Mononuclear cell (primary cell): ENCODE measurements at regions not wholly inside any gene's neighbourhood (a gene's known extent, or its start where the extent isn't known, plus 50 kb on each side); places are given as distances from the start of the nearest gene placed in this dataset.

ENCODE experiments used
- H3K27me3 ChIP-seq: 2 replicates; pipeline ENCODE4 v1.6.0; 2011; ENCODE audit warnings: low read length, control low read depth; ENCODE audit not compliant: insufficient read depth
- H3K4me1 ChIP-seq: 2 replicates; pipeline ENCODE4 v1.5.1; 2011; ENCODE audit warnings: mild to moderate bottlenecking, low read length, control low read depth; ENCODE audit not compliant: insufficient read depth
- H3K4me3 ChIP-seq: 2 replicates; pipeline ENCODE4 v1.5.1; 2011; ENCODE audit warnings: mild to moderate bottlenecking, low read length, moderate library complexity
- H3K9me3 ChIP-seq: 2 replicates; pipeline ENCODE4 v1.5.1; 2011; ENCODE audit warnings: low read depth, mild to moderate bottlenecking, control low read depth, low read length

DNA sequence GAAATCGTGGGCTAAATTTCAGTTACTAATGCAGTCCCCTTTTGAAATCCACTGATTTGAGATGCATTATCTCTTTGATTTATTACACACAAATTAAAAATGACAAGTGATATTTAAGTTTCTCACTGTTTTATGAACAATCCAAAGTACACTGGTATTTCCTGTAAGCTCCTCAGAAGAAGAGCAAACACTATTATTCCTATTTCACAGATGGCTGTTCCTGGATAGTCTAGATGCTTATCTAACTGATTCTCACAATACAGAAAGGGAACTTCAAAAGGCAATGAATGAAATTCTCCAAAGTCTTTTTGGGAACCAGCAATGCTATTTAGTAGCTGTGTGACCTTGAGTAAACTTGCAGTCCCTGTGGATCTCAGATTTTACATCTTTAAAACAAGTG lies 404.7 kb upstream of the DAB2 start:
- Histone ChIP-seq H3K4me3 (no peak overlapping the region), H3K9me3 (no peaks in the 10 kb centered on the region), H3K4me1 (no peaks in the 10 kb centered on the region), H3K27me3 (no peaks in the 10 kb centered on the region)

DNA sequence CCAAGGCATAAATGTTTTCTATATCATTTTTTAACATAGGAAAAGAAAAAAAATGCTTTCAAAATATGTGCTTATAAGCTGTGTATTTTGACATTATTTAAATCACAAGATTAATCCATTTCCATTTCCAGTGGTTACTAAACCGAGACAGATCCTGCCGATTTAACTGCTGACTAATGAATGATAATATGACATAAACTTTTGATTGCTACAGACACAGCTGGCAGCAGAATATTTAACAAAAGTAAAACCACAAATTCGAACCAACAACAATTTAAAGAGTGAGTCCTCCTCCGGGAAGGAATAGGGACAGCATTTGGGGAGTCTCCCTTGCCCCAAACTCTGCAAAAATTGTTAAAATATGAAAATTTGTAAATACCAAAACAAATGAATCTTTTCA lies 401.3 kb upstream of the DAB2 start:
- Histone ChIP-seq H3K27me3 (no peaks in the 10 kb centered on the region), H3K4me1 (no peaks in the 10 kb centered on the region), H3K9me3 (no peaks in the 10 kb centered on the region), H3K4me3 (no peak overlapping the region)

DNA sequence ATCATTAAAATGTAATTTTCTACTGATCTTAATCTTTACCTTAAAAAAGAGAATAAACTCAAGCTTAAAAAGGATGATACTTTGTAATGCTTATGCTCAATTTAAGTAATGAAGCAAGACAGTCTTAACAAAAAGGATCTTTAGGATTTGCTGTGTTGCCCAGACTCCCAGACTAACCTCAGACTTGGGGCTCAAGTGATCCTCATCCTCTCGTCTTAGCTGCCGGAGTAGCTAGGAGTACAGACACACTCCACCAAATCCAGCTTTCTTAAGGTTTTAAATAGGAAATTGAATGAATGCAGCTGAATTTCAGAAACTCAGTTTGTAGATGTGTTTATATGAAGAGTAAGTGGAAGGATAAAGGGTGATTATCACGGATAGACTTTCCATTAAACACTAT lies 400.5 kb upstream of the DAB2 start:
- no peak overlapping the region for H3K4me3 ChIP-seq
- no peaks in the 10 kb centered on the region for H3K9me3 ChIP-seq
- H3K27me3 ChIP-seq: no peaks in the 10 kb centered on the region
- no peaks in the 10 kb centered on the region for H3K4me1 ChIP-seq

DNA sequence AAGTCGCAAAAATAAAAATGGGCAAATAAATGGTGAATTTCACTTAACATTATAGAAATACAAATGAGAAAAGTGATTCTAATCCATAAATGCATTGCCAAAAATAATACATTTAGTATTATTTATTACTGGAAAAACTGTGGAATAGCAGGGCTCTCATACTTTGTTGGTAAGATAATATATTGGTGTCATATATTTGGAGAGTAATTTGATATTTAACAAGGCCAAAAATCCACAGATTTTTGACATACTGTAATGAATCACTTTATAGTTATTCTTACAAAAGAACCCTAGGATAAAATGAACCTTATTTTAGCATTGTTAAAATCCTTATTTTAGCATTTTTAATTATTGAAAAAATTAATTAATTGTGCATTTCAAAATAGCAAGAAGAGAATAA lies 397.2 kb upstream of the DAB2 start:
- no peak overlapping the region for H3K4me3 ChIP-seq
- no peaks in the 10 kb centered on the region for H3K9me3 ChIP-seq
- no peaks in the 10 kb centered on the region for H3K27me3 ChIP-seq
- no peaks in the 10 kb centered on the region for H3K4me1 ChIP-seq

DNA sequence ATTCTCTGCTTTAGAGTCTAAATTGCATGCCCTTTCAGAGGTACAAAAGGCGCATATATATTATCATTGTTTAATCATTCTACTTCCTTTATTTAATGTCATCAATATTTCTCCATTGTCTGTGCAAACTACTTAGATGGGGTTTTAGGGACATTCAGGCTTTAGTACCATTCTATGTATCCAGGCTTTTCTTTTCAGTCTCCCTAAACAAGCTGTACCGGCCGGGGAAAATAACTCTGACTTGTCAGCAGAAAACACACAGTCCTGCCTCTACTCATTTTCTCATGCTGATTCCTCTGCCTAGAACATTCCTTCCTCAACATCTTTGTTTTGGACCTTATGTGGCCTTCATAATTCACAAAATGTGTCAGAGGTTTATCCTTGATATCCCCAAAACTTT lies 392.1 kb upstream of the DAB2 start:
- H3K4me3 ChIP-seq: no peak overlapping the region
- no peaks in the 10 kb centered on the region for H3K9me3 ChIP-seq
- H3K27me3 ChIP-seq: no peaks in the 10 kb centered on the region
- no peaks in the 10 kb centered on the region for H3K4me1 ChIP-seq

DNA sequence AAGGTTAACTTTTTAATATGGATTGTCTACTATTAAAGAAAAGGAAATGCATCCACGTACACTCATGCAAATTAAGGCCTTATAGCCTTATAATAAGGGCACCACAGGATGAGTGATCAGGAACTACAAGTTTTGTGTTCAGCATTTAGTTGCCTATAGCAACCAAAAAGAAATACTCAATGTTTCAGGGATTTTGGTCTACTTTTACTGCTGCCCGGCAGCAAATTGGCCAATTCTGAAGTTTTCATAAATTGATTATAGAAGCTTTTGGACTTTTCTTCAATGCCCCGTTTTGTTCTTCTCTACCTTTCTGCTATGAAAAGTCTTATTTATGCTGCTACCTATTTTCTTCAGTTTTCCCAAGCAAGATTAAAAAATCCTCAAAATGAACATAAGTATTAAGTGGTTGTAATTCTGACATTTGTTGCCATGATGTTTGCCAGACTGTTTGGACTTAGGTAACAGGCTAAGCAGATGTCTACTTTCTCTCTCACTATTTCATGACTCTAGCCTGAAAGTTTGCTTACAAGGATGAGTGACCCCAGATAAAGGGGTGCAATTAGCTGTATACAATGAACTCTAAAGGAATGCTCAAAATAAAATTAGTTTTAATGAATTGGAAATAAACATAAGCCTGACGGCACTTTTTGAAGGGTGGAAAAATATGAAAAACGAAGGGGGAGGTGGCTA lies 391.5 kb upstream of the DAB2 start:
- Histone ChIP-seq H3K4me3 (no peak overlapping the region), H3K9me3 (no peaks in the 10 kb centered on the region), H3K4me1 (no peaks in the 10 kb centered on the region), H3K27me3 (no peaks in the 10 kb centered on the region)

DNA sequence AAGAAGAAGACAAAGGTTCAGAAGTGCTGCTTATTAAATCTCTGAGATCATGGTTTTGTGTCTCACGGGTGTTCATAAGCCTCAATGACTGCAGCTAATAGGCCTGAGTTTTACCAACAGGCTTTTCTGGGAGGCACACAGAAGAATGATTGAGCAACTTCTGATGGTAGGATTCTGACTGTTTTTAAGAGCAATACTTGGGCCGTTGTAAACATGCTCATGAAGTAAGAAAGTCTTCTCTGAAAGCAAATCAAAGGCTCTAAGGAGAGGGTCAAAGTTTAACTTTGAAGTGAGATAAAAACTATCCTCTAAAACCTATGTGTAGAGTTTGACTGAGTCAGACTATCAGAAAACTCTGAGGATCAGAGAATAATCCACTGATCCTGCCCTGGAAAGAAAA lies 390.9 kb upstream of the DAB2 start:
- no peaks in the 10 kb centered on the region for H3K9me3 ChIP-seq
- no peaks in the 10 kb centered on the region for H3K4me1 ChIP-seq
- H3K4me3 ChIP-seq: no peak overlapping the region
- no peaks in the 10 kb centered on the region for H3K27me3 ChIP-seq

DNA sequence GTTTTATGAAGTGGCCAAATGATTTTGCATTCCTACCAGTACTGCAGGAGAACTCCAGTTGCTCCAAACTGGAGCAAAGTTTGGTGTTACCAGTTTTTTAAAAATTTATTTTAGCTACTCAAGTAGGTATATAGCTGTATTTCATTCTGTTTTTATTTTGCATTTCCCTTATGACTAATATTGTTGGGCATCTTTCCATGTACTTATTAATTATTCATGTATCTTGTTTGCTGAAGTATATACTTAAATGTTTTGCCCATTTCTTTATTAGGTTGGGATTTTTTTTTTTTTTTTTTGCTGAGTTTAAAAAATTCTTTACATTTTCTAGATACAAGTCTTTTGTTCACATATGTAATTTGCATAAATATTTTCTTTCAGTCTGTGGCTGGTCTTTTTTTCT lies 386.6 kb upstream of the DAB2 start:
- Histone ChIP-seq H3K4me1 (no peaks in the 10 kb centered on the region), H3K4me3 (no peak overlapping the region), H3K9me3 (no peaks in the 10 kb centered on the region), H3K27me3 (no peaks in the 10 kb centered on the region)

DNA sequence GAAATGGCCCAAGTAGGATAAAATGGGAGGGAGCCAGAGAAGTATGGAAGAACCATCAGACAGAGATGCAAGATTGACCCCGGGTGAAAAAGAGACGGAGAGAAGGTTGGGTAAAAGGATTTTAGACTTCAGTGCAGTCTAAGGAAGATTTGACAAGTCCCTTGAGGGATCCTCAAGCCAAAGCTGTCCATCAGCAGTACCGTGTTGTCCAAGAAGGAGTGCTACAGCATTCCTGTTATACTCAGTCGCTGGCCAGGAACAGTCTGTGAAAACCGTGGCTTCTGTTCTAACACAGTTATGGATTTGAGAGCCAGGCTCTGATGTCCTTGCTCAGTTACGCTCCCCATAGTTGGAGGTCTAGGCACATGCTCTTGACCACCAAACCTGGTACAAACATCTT lies 383.9 kb upstream of the DAB2 start:
- Histone ChIP-seq H3K9me3 (no peaks in the 10 kb centered on the region), H3K27me3 (no peaks in the 10 kb centered on the region), H3K4me3 (no peak overlapping the region), H3K4me1 (no peaks in the 10 kb centered on the region)

DNA sequence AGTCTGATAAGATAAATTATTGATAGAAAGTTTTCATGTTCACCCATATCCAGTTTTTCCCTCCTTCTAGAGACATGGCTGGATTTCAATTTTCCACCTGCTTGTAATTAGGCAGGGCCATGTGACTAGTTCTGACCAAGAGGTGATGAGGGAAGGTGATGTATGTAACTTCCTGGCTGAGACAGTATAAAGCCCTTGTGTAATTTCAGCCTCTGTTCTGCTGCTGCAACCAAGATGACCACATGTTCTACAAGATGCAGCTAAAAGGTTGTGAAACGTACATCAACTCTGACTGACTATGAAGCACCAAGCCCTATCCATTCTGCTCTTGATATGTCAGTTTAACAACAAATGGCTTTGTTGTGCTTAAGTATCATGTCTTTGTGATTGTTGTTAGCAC lies 376.5 kb upstream of the DAB2 start:
- Histone ChIP-seq H3K27me3 (peaks cover 3% of the 10 kb centered on the region), H3K4me1 (no peaks in the 10 kb centered on the region), H3K4me3 (no peak overlapping the region), H3K9me3 (no peaks in the 10 kb centered on the region)

DNA sequence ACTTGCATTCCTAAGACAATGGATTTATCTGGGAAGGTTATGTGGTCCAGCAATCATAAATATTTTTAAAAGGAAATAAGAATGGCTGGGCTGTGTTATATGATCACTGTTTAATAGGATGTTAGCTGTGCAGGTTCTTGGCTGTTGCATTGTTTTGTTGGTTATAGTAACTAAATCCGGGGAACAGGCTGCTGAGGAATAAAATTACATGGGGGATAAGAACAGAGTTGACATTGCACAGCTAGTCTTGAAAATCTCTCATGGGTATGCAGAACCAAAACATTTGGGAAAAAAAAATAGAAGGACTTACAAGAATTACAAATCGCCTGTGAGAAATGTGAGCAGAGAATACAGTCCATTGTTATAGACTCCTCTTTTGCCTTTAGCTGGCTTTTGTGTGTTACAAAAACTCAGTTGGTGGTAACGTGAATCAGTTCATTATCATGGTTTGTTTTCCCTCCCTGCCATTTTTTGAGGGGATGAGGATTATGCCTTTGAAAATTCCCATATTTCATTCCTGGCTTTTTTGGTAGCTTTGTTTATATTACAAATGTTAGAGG lies 375.3 kb upstream of the DAB2 start:
- Histone ChIP-seq H3K27me3 (peaks cover 3% of the 10 kb centered on the region), H3K9me3 (no peaks in the 10 kb centered on the region), H3K4me3 (no peak overlapping the region), H3K4me1 (no peaks in the 10 kb centered on the region)

DNA sequence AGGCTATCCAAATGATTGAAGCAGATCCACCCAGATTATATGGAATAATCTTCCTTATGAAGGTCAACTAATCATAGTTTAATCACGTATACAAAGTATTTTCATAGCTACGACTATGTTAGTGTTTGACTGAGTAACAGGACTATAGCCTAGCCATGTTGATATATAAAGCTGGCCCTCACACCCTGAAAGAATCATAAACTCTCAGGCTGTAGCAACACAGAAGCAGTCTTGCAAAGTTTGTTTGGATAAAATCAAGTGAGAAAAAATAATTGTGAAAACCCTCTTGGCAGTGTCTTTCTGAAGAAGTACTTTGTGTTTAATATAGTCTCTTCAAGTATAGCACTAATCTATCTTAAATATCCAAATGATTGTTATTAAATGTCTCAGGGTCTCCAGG lies 374.5 kb upstream of the DAB2 start:
- Histone ChIP-seq H3K9me3 (no peaks in the 10 kb centered on the region), H3K27me3 (peaks cover 3% of the 10 kb centered on the region), H3K4me3 (no peak overlapping the region), H3K4me1 (no peaks in the 10 kb centered on the region)

DNA sequence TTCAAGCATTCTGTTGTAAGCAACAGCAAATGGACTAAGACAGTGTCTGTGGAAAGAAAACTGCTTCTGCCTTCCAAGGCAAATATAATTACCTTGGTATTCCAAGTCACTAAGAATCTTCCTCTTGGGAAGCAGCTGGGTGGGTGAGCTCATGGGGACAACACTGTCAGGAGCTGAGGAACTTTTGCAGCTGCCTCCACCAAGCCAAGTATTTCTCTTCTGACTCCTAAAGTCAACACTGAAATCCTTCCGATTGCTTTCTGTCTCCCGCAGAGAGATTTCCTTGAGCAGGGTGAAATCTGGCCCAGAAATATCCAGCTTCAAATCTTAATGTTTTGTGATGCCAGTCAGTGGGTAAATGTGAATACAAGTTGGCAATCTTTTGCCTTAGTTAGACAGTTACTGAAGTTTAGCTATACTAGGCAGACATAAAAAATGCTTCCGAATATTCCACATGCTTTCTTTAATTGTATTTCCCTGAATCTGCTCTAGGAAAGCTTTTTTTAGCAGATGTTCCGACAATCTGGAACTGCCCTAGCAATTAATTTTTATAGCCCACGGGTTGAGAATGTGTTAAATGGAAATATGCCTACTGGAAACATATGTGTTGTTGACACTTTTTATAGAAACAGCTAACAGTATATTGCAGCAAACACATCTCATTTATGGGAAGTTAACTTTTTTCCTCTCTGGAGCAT lies 369.9 kb upstream of the DAB2 start:
- Histone ChIP-seq H3K9me3 (no peaks in the 10 kb centered on the region), H3K4me1 (no peaks in the 10 kb centered on the region), H3K27me3 (no peaks in the 10 kb centered on the region), H3K4me3 (no peak overlapping the region)

DNA sequence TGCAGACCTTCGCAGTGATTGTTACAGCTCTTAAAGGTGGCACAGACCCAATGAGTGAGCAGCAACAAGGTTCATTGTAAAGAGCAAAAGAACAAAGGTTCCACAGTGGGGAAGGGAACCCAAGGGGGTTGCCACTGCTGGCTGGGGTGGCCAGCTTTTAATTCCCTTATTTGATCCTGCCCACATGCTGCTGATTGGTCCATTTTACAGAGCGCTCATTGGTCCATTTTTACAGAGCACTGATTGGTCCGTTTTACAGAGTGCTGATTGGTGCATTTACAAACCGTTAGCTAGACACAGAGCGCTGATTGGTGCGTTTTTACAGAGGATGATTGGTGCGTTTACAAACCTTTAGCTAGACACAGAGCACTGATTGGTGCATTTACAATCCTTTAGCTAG lies 360.6 kb upstream of the DAB2 start:
- Histone ChIP-seq H3K4me3 (no peak overlapping the region), H3K4me1 (no peaks in the 10 kb centered on the region), H3K9me3 (no peaks in the 10 kb centered on the region), H3K27me3 (no peaks in the 10 kb centered on the region)

DNA sequence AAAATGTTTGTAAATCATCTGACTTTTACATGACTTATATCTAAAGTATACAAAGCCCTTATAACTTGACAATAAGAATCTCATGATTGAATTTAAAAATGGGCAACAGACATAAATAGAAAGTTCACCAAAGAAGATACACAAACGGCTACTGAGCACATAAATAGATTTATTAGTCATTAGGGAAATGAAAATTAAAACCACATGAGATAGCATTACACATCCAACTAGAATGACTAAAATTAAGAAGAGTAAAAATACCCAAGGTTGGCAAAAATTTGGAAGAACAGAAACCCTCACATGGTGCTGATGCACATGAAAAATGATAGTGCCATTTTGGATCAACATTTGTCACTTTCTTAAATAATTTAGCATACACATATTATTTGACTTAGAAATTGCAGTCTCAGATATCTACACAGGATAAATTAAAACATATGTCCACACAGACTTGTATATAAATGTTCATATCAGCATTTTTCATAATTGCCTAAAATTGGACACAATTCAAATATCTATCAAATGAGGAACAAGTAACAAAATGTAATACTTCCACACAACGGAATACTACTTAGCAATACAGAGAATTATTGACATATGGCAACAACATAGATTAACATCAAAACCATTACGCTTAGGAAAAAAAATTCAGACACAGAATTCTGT lies 359.1 kb upstream of the DAB2 start:
- Histone ChIP-seq H3K27me3 (peaks cover 4% of the 10 kb centered on the region), H3K4me1 (no peaks in the 10 kb centered on the region), H3K9me3 (no peaks in the 10 kb centered on the region), H3K4me3 (no peak overlapping the region)
